ENCODE measurements at regions not wholly inside any gene's neighbourhood (a gene's known extent, or its start where the extent isn't known, plus 50 kb on each side); places are given as distances from the start of the nearest gene placed in this dataset.

DNA sequence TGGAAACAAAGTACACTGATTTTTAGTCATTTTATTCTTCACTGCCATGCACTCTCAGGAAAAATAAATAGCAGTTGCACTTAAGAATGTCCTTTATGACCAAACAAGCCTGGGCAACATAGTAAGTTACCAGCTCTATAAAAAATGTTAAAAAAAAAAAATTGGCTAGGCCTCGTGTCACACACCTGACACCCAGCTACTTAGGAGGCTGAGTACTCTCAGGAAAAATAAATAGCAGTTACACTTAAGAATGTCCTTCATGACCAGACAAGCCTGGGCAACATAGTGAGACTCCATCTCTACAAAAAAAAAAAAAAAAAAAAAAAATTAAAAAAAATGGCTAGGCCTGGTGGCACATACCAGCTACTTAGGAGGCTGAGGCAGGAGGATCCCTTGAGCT is 304.6 kb downstream of the SLCO4C1 start:
- no peaks in the 10 kb centered on the region for H3K9me2 ChIP-seq (ENCODE audit: insufficient read depth, low read length)
- no peaks in the 10 kb centered on the region for H3K36me3 ChIP-seq (ENCODE audit: insufficient read depth, low read length)
- no peak overlapping the region for H3K4me3 ChIP-seq (ENCODE audit: low read depth, low read length, poor library complexity, severe bottlenecking)
- H4K20me1 ChIP-seq (ENCODE audit: insufficient read depth, low read length): no peaks in the 10 kb centered on the region
- no peak overlapping the region for H2AFZ ChIP-seq (ENCODE audit: low read length)
- ChIA-PET POLR2A (no interaction called here), CTCF (ENCODE audit: unreplicated experiment) (no interaction called here)
- intact Hi-C loops (cut with micrococcal nuclease; ENCODE audit: unreplicated experiment): no loop called here
- H3K4me1 ChIP-seq (ENCODE audit: insufficient read depth, low read length, poor library complexity, severe bottlenecking): no peaks in the 10 kb centered on the region
- no peak for TF ChIP-seq EZH2phosphoT487 (IDR thresholded peaks at IDR 0.05; ENCODE audit: borderline replicate concordance, low read depth, low read length)
- TF ChIP-seq, protein P1, sequence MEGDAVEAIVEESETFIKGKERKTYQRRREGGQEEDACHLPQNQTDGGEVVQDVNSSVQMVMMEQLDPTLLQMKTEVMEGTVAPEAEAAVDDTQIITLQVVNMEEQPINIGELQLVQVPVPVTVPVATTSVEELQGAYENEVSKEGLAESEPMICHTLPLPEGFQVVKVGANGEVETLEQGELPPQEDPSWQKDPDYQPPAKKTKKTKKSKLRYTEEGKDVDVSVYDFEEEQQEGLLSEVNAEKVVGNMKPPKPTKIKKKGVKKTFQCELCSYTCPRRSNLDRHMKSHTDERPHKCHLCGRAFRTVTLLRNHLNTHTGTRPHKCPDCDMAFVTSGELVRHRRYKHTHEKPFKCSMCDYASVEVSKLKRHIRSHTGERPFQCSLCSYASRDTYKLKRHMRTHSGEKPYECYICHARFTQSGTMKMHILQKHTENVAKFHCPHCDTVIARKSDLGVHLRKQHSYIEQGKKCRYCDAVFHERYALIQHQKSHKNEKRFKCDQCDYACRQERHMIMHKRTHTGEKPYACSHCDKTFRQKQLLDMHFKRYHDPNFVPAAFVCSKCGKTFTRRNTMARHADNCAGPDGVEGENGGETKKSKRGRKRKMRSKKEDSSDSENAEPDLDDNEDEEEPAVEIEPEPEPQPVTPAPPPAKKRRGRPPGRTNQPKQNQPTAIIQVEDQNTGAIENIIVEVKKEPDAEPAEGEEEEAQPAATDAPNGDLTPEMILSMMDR (conservative IDR thresholded peaks at IDR 0.05; ENCODE audit: low read length): no peak
- no peaks in the 10 kb centered on the region for H3K9me3 ChIP-seq (ENCODE audit: low read length)
- no TSS peak for BruUV-seq (replicated peaks)
- no peak overlapping the region for H3K27ac ChIP-seq (ENCODE audit: low read depth, low read length, poor library complexity, severe bottlenecking)
- no peak overlapping the region for H3K4me2 ChIP-seq (ENCODE audit: low read length)
- H3K79me2 ChIP-seq (ENCODE audit: insufficient read depth, low read depth, low read length): no peaks in the 10 kb centered on the region
- no peak for DNase-seq (ENCODE audit: low spot score)

DNA sequence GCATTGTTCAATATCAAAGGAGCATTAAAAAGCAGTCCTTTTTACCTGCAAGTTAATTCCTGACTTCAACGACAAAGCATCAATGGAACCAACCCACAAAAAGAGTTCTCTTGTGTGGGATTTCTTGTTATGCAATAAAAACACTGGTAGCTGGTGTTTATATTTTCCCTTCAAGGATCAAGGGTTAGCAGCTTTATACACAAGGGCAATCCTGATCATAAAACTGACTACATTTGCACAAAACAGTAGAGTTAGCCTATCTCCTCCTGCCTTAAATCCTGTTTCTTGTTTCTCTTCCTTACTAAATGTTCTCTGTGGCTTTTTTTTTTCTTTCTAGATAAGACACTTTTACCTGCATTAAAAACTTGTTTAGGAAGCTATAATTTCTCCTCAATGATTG is 306.4 kb downstream of the SLCO4C1 start:
- Histone ChIP-seq H2AFZ (ENCODE audit: low read length) (no peak overlapping the region), H3K4me1 (ENCODE audit: insufficient read depth, low read length, poor library complexity, severe bottlenecking) (no peaks in the 10 kb centered on the region)

DNA sequence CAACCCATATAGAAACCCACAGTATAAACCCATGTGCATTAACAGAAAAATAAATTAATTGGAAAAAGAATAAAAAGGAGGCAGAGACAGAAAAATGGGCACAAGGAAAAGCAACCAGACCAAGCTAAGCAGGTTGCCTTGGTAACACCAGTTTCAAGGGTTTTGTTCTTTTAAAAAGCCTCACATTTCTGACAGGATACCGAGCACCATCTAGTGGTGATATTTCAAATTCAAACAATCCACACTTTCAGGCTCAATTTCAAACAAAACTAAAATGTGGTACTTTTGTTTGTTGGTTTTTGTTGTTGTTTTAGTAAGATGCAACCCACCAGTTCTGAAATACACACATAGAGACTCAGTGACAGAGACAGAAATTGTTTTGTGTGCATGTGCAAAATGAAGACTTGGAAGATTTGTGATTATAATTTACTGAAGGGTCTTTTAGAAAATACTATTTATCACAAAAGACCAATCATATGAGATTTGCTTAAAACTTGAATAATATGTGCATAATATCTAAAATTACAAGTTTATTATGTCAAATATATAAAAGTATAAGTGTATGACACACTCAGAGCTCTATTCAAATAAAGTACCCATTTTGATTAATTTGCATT is 318.2 kb downstream of the SLCO4C1 start:
- Histone ChIP-seq H3K9me2 (ENCODE audit: insufficient read depth, low read length) (no peaks in the 10 kb centered on the region), H3K27ac (ENCODE audit: low read depth, low read length, poor library complexity, severe bottlenecking) (no peak overlapping the region), H3K79me2 (ENCODE audit: insufficient read depth, low read depth, low read length) (no peaks in the 10 kb centered on the region), H4K20me1 (ENCODE audit: insufficient read depth, low read length) (no peaks in the 10 kb centered on the region), H3K36me3 (ENCODE audit: insufficient read depth, low read length) (no peaks in the 10 kb centered on the region), H3K4me2 (ENCODE audit: low read length) (no peak overlapping the region), H3K4me3 (ENCODE audit: low read depth, low read length, poor library complexity, severe bottlenecking) (no peak overlapping the region), H3K4me1 (ENCODE audit: insufficient read depth, low read length, poor library complexity, severe bottlenecking) (no peaks in the 10 kb centered on the region), H3K9me3 (ENCODE audit: low read length) (no peaks in the 10 kb centered on the region), H2AFZ (ENCODE audit: low read length) (no peak overlapping the region)
- DNase-seq (ENCODE audit: low spot score): peak; percentile 50
- POLR2A ChIA-PET: interaction anchor here (1.0 to 1.3 kb wide), 3 partner anchors 9 to 111 kb away, joined by 3 to 4 read pairs (median 4); no protein-coding TSS in a partner anchor
- BruUV-seq (replicated peaks): no TSS peak
- intact Hi-C loops (cut with micrococcal nuclease; ENCODE audit: unreplicated experiment): no loop called here
- CTCF ChIA-PET (ENCODE audit: unreplicated experiment): interaction anchor here (0.9 kb wide), 1 partner anchor 35 kb away, joined by 3 read pairs; no protein-coding TSS in a partner anchor
- TF ChIP-seq, protein P1 (conservative IDR thresholded peaks at IDR 0.05; ENCODE audit: low read length): peak; percentile 85
- TF ChIP-seq EZH2phosphoT487 (IDR thresholded peaks at IDR 0.05; ENCODE audit: borderline replicate concordance, low read depth, low read length): no peak

More for the DNA sequence above, 306.4 kb downstream of the SLCO4C1 start:
- Histone ChIP-seq H3K4me3 (ENCODE audit: low read depth, low read length, poor library complexity, severe bottlenecking) (no peak overlapping the region), H4K20me1 (ENCODE audit: insufficient read depth, low read length) (no peaks in the 10 kb centered on the region), H3K4me2 (ENCODE audit: low read length) (no peak overlapping the region), H3K79me2 (ENCODE audit: insufficient read depth, low read depth, low read length) (no peaks in the 10 kb centered on the region), H3K36me3 (ENCODE audit: insufficient read depth, low read length) (no peaks in the 10 kb centered on the region), H3K9me3 (ENCODE audit: low read length) (no peaks in the 10 kb centered on the region), H3K9me2 (ENCODE audit: insufficient read depth, low read length) (no peaks in the 10 kb centered on the region), H3K27ac (ENCODE audit: low read depth, low read length, poor library complexity, severe bottlenecking) (no peak overlapping the region)
- POLR2A ChIA-PET: interaction anchor here (0.9 to 1.2 kb wide), 2 partner anchors 20 to 84 kb away, joined by 4 to 5 read pairs; no protein-coding TSS in a partner anchor
- CTCF ChIA-PET (ENCODE audit: unreplicated experiment): no interaction called here
- TF ChIP-seq, protein P1 (conservative IDR thresholded peaks at IDR 0.05; ENCODE audit: low read length): no peak
- TF ChIP-seq EZH2phosphoT487 (IDR thresholded peaks at IDR 0.05; ENCODE audit: borderline replicate concordance, low read depth, low read length): no peak
- no peak for DNase-seq (ENCODE audit: low spot score)
- intact Hi-C loops (cut with micrococcal nuclease; ENCODE audit: unreplicated experiment): no loop called here
- BruUV-seq (replicated peaks): no TSS peak

Measured in OCI-LY7 (cell line).